T-cell (primary cell): ENCODE measurements at regions not wholly inside any gene's neighbourhood (a gene's known extent, or its start where the extent isn't known, plus 50 kb on each side); places are given as distances from the start of the nearest gene placed in this dataset.
"Not testable (repeated sequence)": the region's sequence is repeated elsewhere in the genome, so short reads cannot be mapped to it uniquely, and the experiment has no call there.

Experiments
- ATAC-seq, 4 experiments: fragments of 200-7000 bp in 3 of 4; fragments of 150-1000 bp in 1 of 4; cut with Tn5 transposase; replicated peaks in 1 of 4; 1 replicate in 3 of 4; 2 replicates in 1 of 4; pipeline ENCODE4 v1.10.0; 2021; ENCODE audit warnings: moderate library complexity in 3 of 4, mild to moderate bottlenecking in 2 of 4, moderate number of reproducible peaks in 1 of 4
- CTCF ChIA-PET, 2 donors: fragments of 300-600 bp; sonication (Branson Sonifier 250); formaldehyde crosslinking; loops; one replicate each; lab custom pipeline; 2022; ENCODE audit warnings: antibody characterized with exemption in 2 of 2; lab: Charles Lee
- POLR2A ChIA-PET, 2 donors: fragments of 300-600 bp; sonication (Branson Sonifier 250); formaldehyde crosslinking; loops; one replicate each; lab custom pipeline; 2022; ENCODE audit warnings: antibody characterized with exemption in 2 of 2; lab: Charles Lee
- DNase-seq, 35 experiments: peaks; one replicate each; pipeline versions ENCODE4 v3.0.0 to v3.0.0-alpha.2; 2013 to 2023
- H3K27ac ChIP-seq: one replicate; pipeline ENCODE4 v1.5.1; 2013; ENCODE audit warnings: low read length
- H3K27me3 ChIP-seq, 2 experiments: replicated peaks in 1 of 2; 1 replicate in 1 of 2; 2 replicates in 1 of 2; pipeline versions ENCODE4 v1.6.1 to v1.7.0; 2013; ENCODE audit warnings: low read length in 1 of 2, mixed read lengths in 1 of 2; ENCODE audit not compliant: control insufficient read depth in 2 of 2, insufficient read depth in 2 of 2; ENCODE audit errors: extremely low read depth in 1 of 2
- H3K36me3 ChIP-seq, 2 donors: 1 replicate in 1 of 2; 2 replicates in 1 of 2; pipeline versions ENCODE4 v1.6.1 to v1.7.0; 2013; ENCODE audit warnings: low read length in 1 of 2; ENCODE audit not compliant: control insufficient read depth in 2 of 2, insufficient read depth in 1 of 2; ENCODE audit errors: extremely low read depth in 1 of 2
- H3K4me1 ChIP-seq, 2 experiments: 1 replicate in 1 of 2; 2 replicates in 1 of 2; pipeline versions ENCODE4 v1.6.1 to v1.7.0; 2013; ENCODE audit warnings: low read length in 2 of 2, mixed read lengths in 1 of 2; ENCODE audit not compliant: insufficient read depth in 2 of 2, control insufficient read depth in 1 of 2; ENCODE audit errors: extremely low read depth in 1 of 2
- H3K4me3 ChIP-seq, 2 donors: 1 replicate in 1 of 2; 2 replicates in 1 of 2; pipeline versions ENCODE4 v1.5.1 to v1.7.0; 2013; ENCODE audit warnings: mild to moderate bottlenecking in 2 of 2, low read length in 1 of 2, moderate library complexity in 1 of 2; ENCODE audit not compliant: control insufficient read depth in 1 of 2; ENCODE audit errors: extremely low read depth in 1 of 2
- H3K9me3 ChIP-seq: 2 replicates; pipeline ENCODE4 v1.7.0; 2013
- H3K27ac Mint-ChIP-seq, 2 donors: one replicate each; pipeline ENCODE4 v1.8.0; 2020 to 2021; ENCODE audit warnings: mild to moderate bottlenecking in 2 of 2, mixed read lengths in 2 of 2
- H3K27me3 Mint-ChIP-seq, 2 donors: one replicate each; pipeline ENCODE4 v1.8.0; 2021 to 2022; ENCODE audit warnings: mixed read lengths in 2 of 2
- H3K36me3 Mint-ChIP-seq: one replicate; pipeline ENCODE4 v1.8.0; 2021; ENCODE audit warnings: mixed read lengths
- H3K4me1 Mint-ChIP-seq, 3 donors: one replicate each; pipeline ENCODE4 v1.8.0; 2020 to 2022; ENCODE audit warnings: mixed read lengths in 3 of 3, mild to moderate bottlenecking in 1 of 3
- H3K4me3 Mint-ChIP-seq, 3 donors: one replicate each; pipeline ENCODE4 v1.8.0; 2020 to 2022; ENCODE audit warnings: mild to moderate bottlenecking in 3 of 3, mixed read lengths in 3 of 3, moderate library complexity in 3 of 3
- H3K9me3 Mint-ChIP-seq, 3 donors: one replicate each; pipeline ENCODE4 v1.8.0; 2020 to 2022; ENCODE audit warnings: mixed read lengths in 3 of 3
- WGBS: methylation state at CpG from one replicate; pipeline ENCODE4 v1.1.5; 2013; ENCODE audit warnings: missing lambda C conversion rate; ENCODE audit not compliant: insufficient coverage; 5-methylcytosine and 5-hydroxymethylcytosine counted together

- CTCF ChIA-PET, H3K36me3 ChIP-seq, H3K27me3 ChIP-seq, POLR2A ChIA-PET, H3K27ac Mint-ChIP-seq, DNase-seq, H3K4me1 Mint-ChIP-seq, H3K4me1 ChIP-seq, H3K4me3 Mint-ChIP-seq, H3K4me3 ChIP-seq, H3K9me3 ChIP-seq, H3K27me3 Mint-ChIP-seq, H3K36me3 Mint-ChIP-seq, H3K9me3 Mint-ChIP-seq, H3K27ac ChIP-seq, ATAC-seq: not testable (repeated sequence)
- no CpG with 5 or more reads among the region's 1 CpG for WGBS
These were observed 132.7 kb downstream of the SNX10 start for GRCh38 chr7:26424319-26424718.

GRCh38 chr7:26425655-26426054 lies 134.0 kb downstream of the SNX10 start:
- DNase-seq, result no peak
- Histone ChIP-seq H3K36me3 (no peaks in the 10 kb centered on the region), H3K4me1 (no peaks in the 10 kb centered on the region), H3K9me3 (no peaks in the 10 kb centered on the region), H3K27ac (no peak overlapping the region), H3K4me3 (no peak overlapping the region), H3K27me3 (no peaks in the 10 kb centered on the region)
- Mint-ChIP-seq H3K4me3 (no peak overlapping the region), H3K27me3 (peaks cover 6 to 22% of the 10 kb centered on the region in 2 donors), H3K36me3 (no peaks in the 10 kb centered on the region), H3K9me3 (no peaks in the 10 kb centered on the region), H3K27ac (no peak overlapping the region), H3K4me1 (no peaks in the 10 kb centered on the region)
- WGBS, result no CpG with 5 or more reads among the region's 1 CpG
- no peak for ATAC-seq
- ChIA-PET POLR2A (no interaction called here), CTCF (no interaction called here)

- H3K9me3 Mint-ChIP-seq, result no peaks in the 10 kb centered on the region
- no peak overlapping the region for H3K4me3 Mint-ChIP-seq
- no peak overlapping the region for H3K4me3 ChIP-seq
- no peaks in the 10 kb centered on the region for H3K4me1 Mint-ChIP-seq
- H3K36me3 ChIP-seq, result no peaks in the 10 kb centered on the region
- H3K27me3 ChIP-seq, result no peaks in the 10 kb centered on the region
- H3K9me3 ChIP-seq, result no peaks in the 10 kb centered on the region
- ChIA-PET CTCF (no interaction called here), POLR2A (no interaction called here)
- WGBS, result 66% methylated on average over 4 of the region's 5 CpGs
- H3K4me1 ChIP-seq, result no peaks in the 10 kb centered on the region
- DNase-seq, result no peak
- H3K27ac Mint-ChIP-seq, result no peak overlapping the region
- H3K27ac ChIP-seq, result no peak overlapping the region
- ATAC-seq, result no peak
- H3K27me3 Mint-ChIP-seq, result peaks cover 1 to 22% of the 10 kb centered on the region in 2 donors
- H3K36me3 Mint-ChIP-seq, result no peaks in the 10 kb centered on the region
These were observed 134.4 kb downstream of the SNX10 start for GRCh38 chr7:26426096-26426495.

GRCh38 chr7:26428571-26428970 lies 136.9 kb downstream of the SNX10 start:
- Mint-ChIP-seq H3K4me3 (no peak overlapping the region), H3K27ac (no peak overlapping the region), H3K36me3 (no peaks in the 10 kb centered on the region), H3K9me3 (no peaks in the 10 kb centered on the region), H3K27me3 (peaks cover under 1 to 26% of the 10 kb centered on the region in 2 donors), H3K4me1 (no peaks in the 10 kb centered on the region)
- no CpG with 5 or more reads among the region's 3 CpGs for WGBS
- Histone ChIP-seq H3K27ac (no peak overlapping the region), H3K4me1 (no peaks in the 10 kb centered on the region), H3K27me3 (no peaks in the 10 kb centered on the region), H3K4me3 (no peak overlapping the region), H3K9me3 (no peaks in the 10 kb centered on the region), H3K36me3 (no peaks in the 10 kb centered on the region)
- POLR2A ChIA-PET, result no interaction called here
- no peak for ATAC-seq
- CTCF ChIA-PET, result no interaction called here
- DNase-seq, result no peak

- Histone ChIP-seq H3K27ac (no peak overlapping the region), H3K27me3 (no peaks in the 10 kb centered on the region), H3K36me3 (no peaks in the 10 kb centered on the region), H3K4me1 (no peaks in the 10 kb centered on the region), H3K4me3 (no peak overlapping the region), H3K9me3 (no peaks in the 10 kb centered on the region)
- Mint-ChIP-seq H3K27ac (no peak overlapping the region), H3K4me3 (no peak overlapping the region), H3K4me1 (no peaks in the 10 kb centered on the region), H3K36me3 (no peaks in the 10 kb centered on the region), H3K9me3 (no peaks in the 10 kb centered on the region), H3K27me3 (peaks cover 6 to 29% of the 10 kb centered on the region in 2 donors)
- ATAC-seq (no peak), DNase-seq (no peak)
- 100% methylated on average over 1 of the region's 5 CpGs for WGBS
- ChIA-PET CTCF (no interaction called here), POLR2A (no interaction called here)
These were observed 137.5 kb downstream of the SNX10 start for GRCh38 chr7:26429168-26429567.

GRCh38 chr7:26434974-26435373 lies 143.3 kb downstream of the SNX10 start:
- Mint-ChIP-seq H3K27me3 (peaks cover 12 to 21% of the 10 kb centered on the region in 2 donors), H3K27ac (no peak overlapping the region), H3K4me3 (no peak overlapping the region), H3K36me3 (no peaks in the 10 kb centered on the region), H3K9me3 (no peaks in the 10 kb centered on the region), H3K4me1 (no peaks in the 10 kb centered on the region)
- no peaks in the 10 kb centered on the region for H3K36me3 ChIP-seq
- no peak overlapping the region for H3K27ac ChIP-seq
- no peak overlapping the region for H3K4me3 ChIP-seq
- ChIA-PET POLR2A (interaction anchor here in 1 of 2 donors (0.5 kb wide), 1 partner anchor 431 kb away, joined by 6 read pairs; no protein-coding TSS in a partner anchor), CTCF (no interaction called here)
- H3K9me3 ChIP-seq, result no peaks in the 10 kb centered on the region
- no peak for ATAC-seq
- no CpG with 5 or more reads among the region's 3 CpGs for WGBS
- no peaks in the 10 kb centered on the region for H3K4me1 ChIP-seq
- no peak for DNase-seq
- no peaks in the 10 kb centered on the region for H3K27me3 ChIP-seq

- H3K4me1 ChIP-seq, result no peaks in the 10 kb centered on the region
- H3K4me3 ChIP-seq, result no peak overlapping the region
- Mint-ChIP-seq H3K27ac (no peak overlapping the region), H3K27me3 (peaks cover 14 to 15% of the 10 kb centered on the region in 2 donors), H3K9me3 (no peaks in the 10 kb centered on the region), H3K4me3 (no peak overlapping the region), H3K36me3 (no peaks in the 10 kb centered on the region), H3K4me1 (no peaks in the 10 kb centered on the region)
- H3K36me3 ChIP-seq, result no peaks in the 10 kb centered on the region
- peaks cover 0 to 4% of the 10 kb centered on the region in 2 experiments for H3K27me3 ChIP-seq
- WGBS, result 94% methylated on average over 4 of the region's 4 CpGs
- POLR2A ChIA-PET, result no interaction called here
- no peak overlapping the region for H3K27ac ChIP-seq
- no peaks in the 10 kb centered on the region for H3K9me3 ChIP-seq
- DNase-seq (no peak), ATAC-seq (no peak)
- CTCF ChIA-PET, result no interaction called here
These were observed 145.4 kb downstream of the SNX10 start for GRCh38 chr7:26437003-26437532.
